ENCODE measurements at regions not wholly inside any gene's neighbourhood (a gene's known extent, or its start where the extent isn't known, plus 50 kb on each side); places are given as distances from the start of the nearest gene placed in this dataset.

DNA sequence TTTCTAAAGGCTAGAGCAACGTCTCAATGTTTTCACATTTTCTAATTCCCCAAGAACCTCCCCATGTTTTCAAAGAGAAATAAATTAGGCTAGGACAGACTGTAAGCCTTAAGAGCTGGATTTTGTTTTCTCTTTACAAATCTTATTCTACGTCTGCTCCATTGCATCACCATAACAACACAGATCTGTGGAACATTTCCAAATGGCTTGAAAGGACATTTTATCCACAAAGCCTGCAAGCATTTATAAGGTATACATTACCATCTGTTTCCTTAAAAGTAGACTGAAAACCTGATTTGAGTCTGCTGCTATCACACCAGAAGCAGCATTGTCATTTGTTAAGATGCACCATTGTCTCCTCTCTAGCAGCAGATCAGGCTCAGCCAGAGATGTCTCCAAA lies 115.3 kb upstream of the PLEKHA5 start:
- Histone ChIP-seq H3K27me3 (ENCODE audit: insufficient read depth, low read length) (no peaks in the 10 kb centered on the region), H3K9me3 (ENCODE audit: insufficient read depth, low read depth, low read length) (no peaks in the 10 kb centered on the region), H3K4me3 (ENCODE audit: low read length) (no peak overlapping the region), H3K9ac (ENCODE audit: low read depth, low read length) (no peak overlapping the region), H3K4me1 (ENCODE audit: insufficient read depth, low read length) (peaks cover 21% of the 10 kb centered on the region), H3K27ac (ENCODE audit: low read depth, low read length) (no peak overlapping the region), H3K36me3 (ENCODE audit: insufficient read depth, low read length) (no peaks in the 10 kb centered on the region)
- WGBS, result 90% methylated on average over 1 of the region's 2 CpGs

DNA sequence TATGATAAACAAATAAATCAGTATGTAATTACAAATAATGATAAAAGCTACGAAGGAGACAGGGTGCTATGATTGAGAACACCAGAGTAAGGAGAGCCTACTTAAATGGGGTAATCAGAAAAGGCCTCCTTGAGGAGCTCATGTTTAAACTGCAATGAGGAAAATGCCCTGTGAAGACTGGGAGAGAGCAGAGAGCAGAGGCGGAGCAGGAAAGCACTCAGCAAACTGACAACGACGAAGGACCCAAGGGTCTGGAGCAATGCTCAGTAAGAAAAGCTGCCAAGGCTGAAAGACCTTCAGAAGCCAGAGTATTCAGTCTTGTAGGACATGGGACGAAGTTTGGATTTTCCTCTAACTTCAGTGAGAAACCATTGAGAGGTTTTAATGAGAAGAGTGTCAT lies 114.2 kb upstream of the PLEKHA5 start:
- 75% methylated on average over 5 of the region's 5 CpGs for WGBS
- no peak overlapping the region for H3K9ac ChIP-seq (ENCODE audit: low read depth, low read length)

DNA sequence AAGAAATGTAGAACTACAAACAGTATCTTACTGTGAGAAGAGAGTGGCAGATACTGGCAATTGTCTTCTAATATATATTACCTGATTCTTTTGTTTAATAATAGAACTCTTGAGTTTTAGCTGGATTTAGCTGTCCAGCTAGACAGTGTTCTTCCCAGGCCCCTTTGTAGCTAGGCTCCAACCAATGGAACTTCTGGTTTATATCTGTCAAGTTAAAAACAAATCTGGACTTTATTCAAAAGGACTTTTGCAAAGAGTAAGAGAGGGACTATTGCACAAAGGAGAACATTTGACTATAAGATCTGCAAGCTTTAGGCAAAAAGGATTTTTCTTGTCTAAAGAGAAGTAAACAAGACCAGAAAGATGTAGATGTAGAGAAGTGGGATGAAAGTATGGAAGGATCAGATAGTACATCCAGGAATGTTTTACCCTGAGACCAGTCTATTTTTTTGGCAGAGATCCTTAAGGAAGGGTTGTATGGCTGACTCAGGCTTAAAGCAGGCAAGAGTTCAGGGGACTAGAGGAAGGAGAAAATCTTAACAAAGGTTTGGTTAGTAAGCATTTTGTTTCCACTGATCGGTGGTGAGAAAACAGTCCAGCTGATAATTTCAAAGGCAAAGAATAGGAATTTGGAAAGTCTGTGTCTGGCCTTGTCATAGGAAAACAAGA lies 111.1 kb upstream of the PLEKHA5 start:
- no peak overlapping the region for H3K9ac ChIP-seq (ENCODE audit: low read depth, low read length)
- 96% methylated on average over 1 of the region's 1 CpG for WGBS

More for the DNA sequence above, 114.2 kb upstream of the PLEKHA5 start:
- no peaks in the 10 kb centered on the region for H3K36me3 ChIP-seq (ENCODE audit: insufficient read depth, low read length)
- no peak overlapping the region for H3K27ac ChIP-seq (ENCODE audit: low read depth, low read length)
- peaks cover 12% of the 10 kb centered on the region for H3K4me1 ChIP-seq (ENCODE audit: insufficient read depth, low read length)
- H3K4me3 ChIP-seq (ENCODE audit: low read length), result no peak overlapping the region
- no peaks in the 10 kb centered on the region for H3K27me3 ChIP-seq (ENCODE audit: insufficient read depth, low read length)
- H3K9me3 ChIP-seq (ENCODE audit: insufficient read depth, low read depth, low read length), result no peaks in the 10 kb centered on the region

DNA sequence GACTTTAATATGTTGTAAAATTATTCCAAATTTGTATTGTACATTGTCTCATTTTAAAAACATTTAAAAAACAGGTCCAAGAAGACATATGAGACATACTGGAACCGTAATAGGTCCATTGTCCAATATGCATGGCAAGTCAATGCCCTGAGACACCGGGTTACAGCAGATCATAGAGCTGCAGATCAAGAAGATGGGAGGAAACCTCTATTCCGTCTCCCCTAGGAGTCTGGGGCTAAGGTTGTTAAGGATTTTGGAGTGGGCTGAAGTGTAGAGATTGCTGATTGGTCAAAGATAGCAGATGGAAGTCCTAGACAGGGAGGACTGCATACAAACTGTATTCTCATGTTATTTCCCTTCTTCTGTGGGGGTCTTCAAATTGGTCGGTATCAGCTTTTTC lies 108.3 kb upstream of the PLEKHA5 start:
- H3K27me3 ChIP-seq (ENCODE audit: insufficient read depth, low read length), result no peaks in the 10 kb centered on the region
- no peaks in the 10 kb centered on the region for H3K36me3 ChIP-seq (ENCODE audit: insufficient read depth, low read length)
- H3K27ac ChIP-seq (ENCODE audit: low read depth, low read length), result no peak overlapping the region
- no peak overlapping the region for H3K4me3 ChIP-seq (ENCODE audit: low read length)
- H3K4me1 ChIP-seq (ENCODE audit: insufficient read depth, low read length), result peaks cover 5% of the 10 kb centered on the region
- H3K9me3 ChIP-seq (ENCODE audit: insufficient read depth, low read depth, low read length), result 0 out of 2 replicates have a peak, but pooled peaks cover 5% of the 10 kb centered on the region
- H3K9ac ChIP-seq (ENCODE audit: low read depth, low read length), result no peak overlapping the region
- WGBS, result 94% methylated on average over 4 of the region's 4 CpGs

More for the DNA sequence above, 111.1 kb upstream of the PLEKHA5 start:
- no peaks in the 10 kb centered on the region for H3K27me3 ChIP-seq (ENCODE audit: insufficient read depth, low read length)
- H3K27ac ChIP-seq (ENCODE audit: low read depth, low read length), result no peak overlapping the region
- H3K4me3 ChIP-seq (ENCODE audit: low read length), result no peak overlapping the region
- H3K36me3 ChIP-seq (ENCODE audit: insufficient read depth, low read length), result no peaks in the 10 kb centered on the region
- no peaks in the 10 kb centered on the region for H3K9me3 ChIP-seq (ENCODE audit: insufficient read depth, low read depth, low read length)
- peaks cover 4% of the 10 kb centered on the region; the same call in 1 of the 2 replicates for H3K4me1 ChIP-seq (ENCODE audit: insufficient read depth, low read length)

DNA sequence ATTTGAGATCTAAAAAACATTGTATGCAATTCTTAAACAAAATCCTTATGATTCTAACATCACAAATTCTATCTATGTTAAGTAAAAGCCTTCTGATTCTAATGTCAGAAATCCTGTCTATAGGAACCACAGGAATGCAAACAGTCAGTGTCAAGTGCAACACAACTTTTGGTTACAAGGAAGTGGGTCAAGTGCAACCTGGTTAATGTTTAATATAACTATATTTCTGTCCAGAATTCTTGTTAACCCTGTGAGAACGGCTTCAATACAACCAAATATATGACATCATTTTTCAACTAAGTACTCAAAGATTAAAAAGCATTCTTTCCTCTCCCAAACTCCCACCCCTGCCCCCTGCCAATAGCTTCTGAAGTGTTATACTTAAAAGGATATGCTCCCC lies 107.9 kb upstream of the PLEKHA5 start:
- no peak overlapping the region for H3K4me3 ChIP-seq (ENCODE audit: low read length)
- WGBS, result 86% methylated on average over 1 of the region's 1 CpG
- no peaks in the 10 kb centered on the region for H3K27me3 ChIP-seq (ENCODE audit: insufficient read depth, low read length)
- H3K4me1 ChIP-seq (ENCODE audit: insufficient read depth, low read length), result peaks cover 9% of the 10 kb centered on the region
- H3K9me3 ChIP-seq (ENCODE audit: insufficient read depth, low read depth, low read length), result 0 out of 2 replicates have a peak, but pooled peaks cover 5% of the 10 kb centered on the region
- no peak overlapping the region for H3K9ac ChIP-seq (ENCODE audit: low read depth, low read length)
- no peak overlapping the region for H3K27ac ChIP-seq (ENCODE audit: low read depth, low read length)
- H3K36me3 ChIP-seq (ENCODE audit: insufficient read depth, low read length), result no peaks in the 10 kb centered on the region

DNA sequence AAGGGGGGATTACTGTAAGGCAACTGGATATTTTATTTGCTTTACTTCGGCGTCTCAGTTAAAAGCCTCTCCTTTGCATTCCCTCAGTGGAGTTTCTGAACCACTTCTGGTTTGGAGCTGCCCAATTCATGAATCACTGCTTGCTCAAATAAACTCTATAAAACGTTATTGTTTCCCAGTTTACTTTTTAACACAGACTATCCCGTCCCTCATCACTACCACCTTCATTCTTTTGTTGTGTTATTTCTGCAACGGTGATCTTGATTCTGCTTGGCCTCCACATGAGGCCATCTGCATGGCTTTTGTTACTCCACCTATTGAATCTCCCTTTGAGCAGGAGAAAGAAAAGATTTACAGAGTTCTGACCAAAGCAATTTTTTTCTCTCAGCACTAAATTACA lies 104.0 kb upstream of the PLEKHA5 start:
- no peak overlapping the region for H3K4me3 ChIP-seq (ENCODE audit: low read length)
- 0 out of 2 replicates have a peak, but pooled peaks cover 5% of the 10 kb centered on the region for H3K9me3 ChIP-seq (ENCODE audit: insufficient read depth, low read depth, low read length)
- H3K4me1 ChIP-seq (ENCODE audit: insufficient read depth, low read length), result peaks cover 16% of the 10 kb centered on the region
- no peak overlapping the region for H3K9ac ChIP-seq (ENCODE audit: low read depth, low read length)
- no peaks in the 10 kb centered on the region for H3K27me3 ChIP-seq (ENCODE audit: insufficient read depth, low read length)
- 78% methylated on average over 5 of the region's 5 CpGs for WGBS
- H3K27ac ChIP-seq (ENCODE audit: low read depth, low read length), result peak overlapping the region; percentile 68
- H3K36me3 ChIP-seq (ENCODE audit: insufficient read depth, low read length), result no peaks in the 10 kb centered on the region

DNA sequence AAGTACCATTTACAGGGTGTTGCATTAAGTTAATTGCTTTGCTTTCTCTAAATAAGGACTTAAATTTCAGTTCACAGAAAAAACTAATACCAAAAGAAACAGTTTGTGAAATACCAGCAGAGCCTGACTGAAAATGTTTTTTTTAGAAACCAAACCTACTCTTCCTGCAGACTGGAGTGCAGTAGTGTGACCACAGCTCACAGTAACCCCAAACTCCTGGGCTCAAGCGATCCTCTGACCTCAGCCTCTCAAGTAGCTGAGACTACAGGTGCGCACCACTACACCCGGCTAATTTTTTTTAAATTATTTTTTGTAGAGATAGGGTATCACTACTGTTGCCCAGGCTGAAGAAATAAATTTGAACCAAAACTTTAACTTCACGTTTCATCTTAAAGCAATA lies 103.5 kb upstream of the PLEKHA5 start:
- no peak overlapping the region for H3K4me3 ChIP-seq (ENCODE audit: low read length)

DNA sequence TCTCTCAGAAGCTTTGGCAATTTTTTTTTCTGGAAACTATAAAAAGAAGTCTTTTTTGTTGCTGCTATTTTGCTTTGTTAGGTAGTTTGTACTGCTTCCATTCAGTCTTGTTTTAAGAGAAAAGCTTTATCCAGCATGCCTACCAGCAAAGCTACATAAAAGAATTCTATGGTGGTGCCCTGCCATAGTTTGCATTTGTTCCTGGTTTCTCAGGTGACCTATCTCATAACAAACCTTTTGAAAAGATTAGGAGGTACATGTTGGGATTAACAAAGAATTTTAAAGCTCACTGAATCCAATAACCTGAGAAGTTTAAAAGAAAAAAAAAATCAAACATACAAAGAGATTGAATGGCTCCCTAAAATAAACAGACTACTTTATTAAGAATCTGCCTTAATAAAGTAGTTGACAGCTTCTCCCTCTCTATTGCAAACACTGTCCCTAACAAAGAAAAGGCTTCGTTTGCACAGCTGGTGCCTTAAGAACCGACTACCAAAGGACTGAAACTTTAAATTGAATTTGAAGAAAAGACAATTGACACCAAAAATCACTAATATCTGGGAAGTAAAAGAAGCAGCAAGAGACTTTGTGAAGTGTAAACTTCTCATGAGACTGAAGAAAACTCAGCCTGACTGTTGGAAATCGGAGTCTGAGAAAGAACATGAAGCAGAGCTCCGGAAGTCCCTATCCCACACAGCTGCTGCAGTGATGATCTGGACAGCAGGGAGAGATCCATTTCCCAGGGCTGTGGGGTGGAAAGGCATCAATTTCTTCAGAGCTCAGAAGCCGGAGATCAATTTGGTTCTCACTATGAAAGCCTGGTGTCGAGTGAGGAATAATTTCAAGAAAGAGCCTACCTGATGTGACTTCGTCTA lies 102.7 kb upstream of the PLEKHA5 start:
- Histone ChIP-seq H3K4me1 (ENCODE audit: insufficient read depth, low read length) (peaks cover 16% of the 10 kb centered on the region), H3K9me3 (ENCODE audit: insufficient read depth, low read depth, low read length) (peaks cover 11% of the 10 kb centered on the region), H3K27me3 (ENCODE audit: insufficient read depth, low read length) (no peaks in the 10 kb centered on the region), H3K4me3 (ENCODE audit: low read length) (no peak overlapping the region), H3K9ac (ENCODE audit: low read depth, low read length) (no peak overlapping the region), H3K36me3 (ENCODE audit: insufficient read depth, low read length) (no peaks in the 10 kb centered on the region), H3K27ac (ENCODE audit: low read depth, low read length) (peak overlapping the region; percentile 68)
- WGBS, result 71% methylated on average over 6 of the region's 7 CpGs

More for the DNA sequence above, 103.5 kb upstream of the PLEKHA5 start:
- Histone ChIP-seq H3K27ac (ENCODE audit: low read depth, low read length) (peak overlapping the region; percentile 68), H3K27me3 (ENCODE audit: insufficient read depth, low read length) (no peaks in the 10 kb centered on the region), H3K9ac (ENCODE audit: low read depth, low read length) (no peak overlapping the region), H3K9me3 (ENCODE audit: insufficient read depth, low read depth, low read length) (0 out of 2 replicates have a peak, but pooled peaks cover 5% of the 10 kb centered on the region), H3K36me3 (ENCODE audit: insufficient read depth, low read length) (no peaks in the 10 kb centered on the region), H3K4me1 (ENCODE audit: insufficient read depth, low read length) (peaks cover 16% of the 10 kb centered on the region)
- WGBS, result 98% methylated on average over 3 of the region's 4 CpGs

DNA sequence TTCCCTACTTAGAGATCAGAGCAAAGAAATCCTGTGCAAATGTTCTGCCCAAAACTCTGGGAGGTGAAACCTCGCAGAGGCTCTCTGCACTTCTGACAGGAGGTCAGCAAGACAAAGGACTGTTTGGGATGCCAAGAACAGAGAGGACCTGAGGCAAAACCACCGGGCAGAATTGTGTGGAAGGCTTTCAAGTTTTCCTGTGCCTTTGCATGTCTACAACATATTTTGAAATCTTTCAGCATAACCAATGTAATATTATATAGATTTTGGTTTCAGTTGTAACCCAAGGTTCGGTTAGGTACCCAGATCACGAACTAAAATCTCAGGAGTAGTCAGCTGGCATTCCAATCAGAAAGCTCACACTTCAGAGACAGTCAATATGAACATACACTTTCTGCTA lies 99.4 kb upstream of the PLEKHA5 start:
- H3K9ac ChIP-seq (ENCODE audit: low read depth, low read length), result no peak overlapping the region
- H3K9me3 ChIP-seq (ENCODE audit: insufficient read depth, low read depth, low read length), result peaks cover 29% of the 10 kb centered on the region
- H3K4me1 ChIP-seq (ENCODE audit: insufficient read depth, low read length), result peaks cover 16% of the 10 kb centered on the region
- no peak overlapping the region for H3K4me3 ChIP-seq (ENCODE audit: low read length)
- no peak overlapping the region for H3K27ac ChIP-seq (ENCODE audit: low read depth, low read length)
- WGBS, result 87% methylated on average over 4 of the region's 4 CpGs
- H3K27me3 ChIP-seq (ENCODE audit: insufficient read depth, low read length), result no peaks in the 10 kb centered on the region
- no peaks in the 10 kb centered on the region for H3K36me3 ChIP-seq (ENCODE audit: insufficient read depth, low read length)

DNA sequence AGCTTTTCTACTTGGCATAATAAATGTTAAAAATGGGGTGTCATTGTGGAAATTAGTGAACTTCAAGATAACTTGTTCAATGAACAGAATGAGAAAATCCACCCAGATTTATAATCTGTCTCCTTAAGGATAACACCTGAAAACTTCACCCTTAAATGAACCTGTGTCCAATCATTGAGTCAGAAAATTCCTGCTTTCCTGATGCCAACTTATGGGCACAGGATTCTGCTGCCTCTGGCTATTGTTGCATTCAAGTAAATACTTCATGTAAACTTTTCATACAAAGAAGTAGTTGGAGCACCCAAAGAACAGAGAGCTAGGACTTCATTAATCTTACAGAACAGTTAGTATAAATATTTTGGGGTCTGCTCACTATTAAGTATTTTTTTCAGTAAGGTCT lies 98.9 kb upstream of the PLEKHA5 start:
- H3K9ac ChIP-seq (ENCODE audit: low read depth, low read length), result no peak overlapping the region
- no peaks in the 10 kb centered on the region for H3K36me3 ChIP-seq (ENCODE audit: insufficient read depth, low read length)
- H3K9me3 ChIP-seq (ENCODE audit: insufficient read depth, low read depth, low read length), result peaks cover 25% of the 10 kb centered on the region
- H3K27ac ChIP-seq (ENCODE audit: low read depth, low read length), result no peak overlapping the region
- H3K4me3 ChIP-seq (ENCODE audit: low read length), result no peak overlapping the region
- H3K4me1 ChIP-seq (ENCODE audit: insufficient read depth, low read length), result peaks cover 16% of the 10 kb centered on the region
- H3K27me3 ChIP-seq (ENCODE audit: insufficient read depth, low read length), result no peaks in the 10 kb centered on the region

DNA sequence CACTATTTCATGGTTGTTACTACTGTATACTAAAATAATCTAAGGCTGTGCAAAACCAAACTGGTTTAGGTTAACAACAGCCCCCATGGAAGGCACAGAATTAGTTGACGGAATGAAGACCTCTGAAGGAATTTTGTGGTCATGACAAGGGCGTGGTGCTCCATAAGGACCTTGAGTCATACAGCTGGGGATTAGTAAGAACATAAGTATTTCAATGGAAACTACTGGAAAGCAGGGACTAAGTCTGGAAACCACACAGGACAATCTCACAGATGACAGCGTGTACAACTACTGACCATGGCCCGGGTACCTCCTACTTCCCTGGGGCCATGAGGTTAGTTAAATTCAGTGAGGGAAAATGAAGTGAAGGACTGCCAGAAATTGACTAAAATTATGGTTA lies 98.5 kb upstream of the PLEKHA5 start:
- Histone ChIP-seq H3K4me3 (ENCODE audit: low read length) (no peak overlapping the region), H3K27me3 (ENCODE audit: insufficient read depth, low read length) (no peaks in the 10 kb centered on the region), H3K27ac (ENCODE audit: low read depth, low read length) (no peak overlapping the region), H3K4me1 (ENCODE audit: insufficient read depth, low read length) (peaks cover 13% of the 10 kb centered on the region), H3K9me3 (ENCODE audit: insufficient read depth, low read depth, low read length) (peaks cover 23% of the 10 kb centered on the region), H3K36me3 (ENCODE audit: insufficient read depth, low read length) (no peaks in the 10 kb centered on the region), H3K9ac (ENCODE audit: low read depth, low read length) (no peak overlapping the region)
- 95% methylated on average over 4 of the region's 4 CpGs for WGBS

All from HUES64 (cell line).